ENCODE measurements at regions not wholly inside any gene's neighbourhood (a gene's known extent, or its start where the extent isn't known, plus 50 kb on each side); places are given as distances from the start of the nearest gene placed in this dataset.

- no peak for DNase-seq
- Histone ChIP-seq H3K27me3 (ENCODE audit: control insufficient read depth, insufficient read depth, low read length) (no peaks in the 10 kb centered on the region), H3K27ac (ENCODE audit: low read length) (no peak overlapping the region), H3K4me3 (ENCODE audit: low read length) (no peak overlapping the region), H3K36me3 (ENCODE audit: control insufficient read depth, insufficient read depth, low read length) (no peaks in the 10 kb centered on the region), H3K9me3 (ENCODE audit: control insufficient read depth, low read depth, low read length) (no peaks in the 10 kb centered on the region), H3K4me1 (ENCODE audit: control insufficient read depth, insufficient read depth, low read length) (no peaks in the 10 kb centered on the region)
- whole genome bisulfite sequencing (ENCODE audit: insufficient coverage, low lambda C conversion rate), result no CpG with 5 or more reads among the region's 1 CpG
Observed at GRCh38 chr14:87008965-87009364, 984.0 kb downstream of the GALC start.

- WGBS (ENCODE audit: insufficient coverage, low lambda C conversion rate), result no CpG with 5 or more reads among the region's 4 CpGs
- DNase-seq, result no peak
Observed at GRCh38 chr14:87005280-87005679, 987.7 kb downstream of the GALC start.

GRCh38 chr14:87002776-87003175 lies 990.2 kb downstream of the GALC start:
- no peak for DNase-seq
- Histone ChIP-seq H3K27ac (ENCODE audit: low read length) (no peak overlapping the region), H3K27me3 (ENCODE audit: control insufficient read depth, insufficient read depth, low read length) (no peaks in the 10 kb centered on the region), H3K9me3 (ENCODE audit: control insufficient read depth, low read depth, low read length) (no peaks in the 10 kb centered on the region), H3K36me3 (ENCODE audit: control insufficient read depth, insufficient read depth, low read length) (no peaks in the 10 kb centered on the region), H3K4me3 (ENCODE audit: low read length) (no peak overlapping the region), H3K4me1 (ENCODE audit: control insufficient read depth, insufficient read depth, low read length) (no peaks in the 10 kb centered on the region)
- no CpG with 5 or more reads among the region's 2 CpGs for WGBS (ENCODE audit: insufficient coverage, low lambda C conversion rate)

More at GRCh38 chr14:87005280-87005679, 987.7 kb downstream of the GALC start:
- Histone ChIP-seq H3K27ac (ENCODE audit: low read length) (no peak overlapping the region), H3K36me3 (ENCODE audit: control insufficient read depth, insufficient read depth, low read length) (no peaks in the 10 kb centered on the region), H3K9me3 (ENCODE audit: control insufficient read depth, low read depth, low read length) (no peaks in the 10 kb centered on the region), H3K27me3 (ENCODE audit: control insufficient read depth, insufficient read depth, low read length) (no peaks in the 10 kb centered on the region), H3K4me1 (ENCODE audit: control insufficient read depth, insufficient read depth, low read length) (no peaks in the 10 kb centered on the region), H3K4me3 (ENCODE audit: low read length) (no peak overlapping the region)

GRCh38 chr14:87001333-87001732 lies 991.6 kb downstream of the GALC start:
- no peak overlapping the region for H3K27ac ChIP-seq (ENCODE audit: low read length)
- H3K4me1 ChIP-seq (ENCODE audit: control insufficient read depth, insufficient read depth, low read length), result no peaks in the 10 kb centered on the region
- H3K4me3 ChIP-seq (ENCODE audit: low read length), result no peak overlapping the region
- no peaks in the 10 kb centered on the region for H3K36me3 ChIP-seq (ENCODE audit: control insufficient read depth, insufficient read depth, low read length)
- no peaks in the 10 kb centered on the region for H3K27me3 ChIP-seq (ENCODE audit: control insufficient read depth, insufficient read depth, low read length)
- DNase-seq, result no peak
- no CpG with 5 or more reads among the region's 2 CpGs for WGBS (ENCODE audit: insufficient coverage, low lambda C conversion rate)
- no peaks in the 10 kb centered on the region for H3K9me3 ChIP-seq (ENCODE audit: control insufficient read depth, low read depth, low read length)

GRCh38 chr14:87000081-87000480 lies 992.9 kb downstream of the GALC start:
- no peaks in the 10 kb centered on the region for H3K36me3 ChIP-seq (ENCODE audit: control insufficient read depth, insufficient read depth, low read length)
- H3K27ac ChIP-seq (ENCODE audit: low read length), result no peak overlapping the region
- H3K27me3 ChIP-seq (ENCODE audit: control insufficient read depth, insufficient read depth, low read length), result no peaks in the 10 kb centered on the region
- H3K9me3 ChIP-seq (ENCODE audit: control insufficient read depth, low read depth, low read length), result no peaks in the 10 kb centered on the region
- no peak for DNase-seq
- no peaks in the 10 kb centered on the region for H3K4me1 ChIP-seq (ENCODE audit: control insufficient read depth, insufficient read depth, low read length)
- no peak overlapping the region for H3K4me3 ChIP-seq (ENCODE audit: low read length)
- WGBS (ENCODE audit: insufficient coverage, low lambda C conversion rate), result no CpG with 5 or more reads among the region's 4 CpGs

GRCh38 chr14:86999036-86999435 lies 993.9 kb downstream of the GALC start:
- no peak for DNase-seq
- no peaks in the 10 kb centered on the region for H3K4me1 ChIP-seq (ENCODE audit: control insufficient read depth, insufficient read depth, low read length)
- no peak overlapping the region for H3K4me3 ChIP-seq (ENCODE audit: low read length)
- no peaks in the 10 kb centered on the region for H3K27me3 ChIP-seq (ENCODE audit: control insufficient read depth, insufficient read depth, low read length)
- H3K36me3 ChIP-seq (ENCODE audit: control insufficient read depth, insufficient read depth, low read length), result no peaks in the 10 kb centered on the region
- H3K9me3 ChIP-seq (ENCODE audit: control insufficient read depth, low read depth, low read length), result no peaks in the 10 kb centered on the region
- no peak overlapping the region for H3K27ac ChIP-seq (ENCODE audit: low read length)
- WGBS (ENCODE audit: insufficient coverage, low lambda C conversion rate), result no CpG with 5 or more reads among the region's 3 CpGs

GRCh38 chr14:86997271-86997670 lies 995.7 kb downstream of the GALC start:
- WGBS (ENCODE audit: insufficient coverage, low lambda C conversion rate), result 83% methylated on average over 1 of the region's 2 CpGs
- Histone ChIP-seq H3K9me3 (ENCODE audit: control insufficient read depth, low read depth, low read length) (no peaks in the 10 kb centered on the region), H3K36me3 (ENCODE audit: control insufficient read depth, insufficient read depth, low read length) (no peaks in the 10 kb centered on the region), H3K4me1 (ENCODE audit: control insufficient read depth, insufficient read depth, low read length) (no peaks in the 10 kb centered on the region), H3K27ac (ENCODE audit: low read length) (no peak overlapping the region), H3K4me3 (ENCODE audit: low read length) (no peak overlapping the region), H3K27me3 (ENCODE audit: control insufficient read depth, insufficient read depth, low read length) (no peaks in the 10 kb centered on the region)
- no peak for DNase-seq

GRCh38 chr14:86990396-86990795 lies 1002.6 kb downstream of the GALC start:
- no peaks in the 10 kb centered on the region for H3K27me3 ChIP-seq (ENCODE audit: control insufficient read depth, insufficient read depth, low read length)
- no peaks in the 10 kb centered on the region for H3K9me3 ChIP-seq (ENCODE audit: control insufficient read depth, low read depth, low read length)
- WGBS (ENCODE audit: insufficient coverage, low lambda C conversion rate), result 71% methylated on average over 2 of the region's 2 CpGs
- no peaks in the 10 kb centered on the region for H3K4me1 ChIP-seq (ENCODE audit: control insufficient read depth, insufficient read depth, low read length)
- H3K4me3 ChIP-seq (ENCODE audit: low read length), result no peak overlapping the region
- H3K36me3 ChIP-seq (ENCODE audit: control insufficient read depth, insufficient read depth, low read length), result no peaks in the 10 kb centered on the region
- no peak overlapping the region for H3K27ac ChIP-seq (ENCODE audit: low read length)
- DNase-seq, result no peak

- H3K4me1 ChIP-seq (ENCODE audit: control insufficient read depth, insufficient read depth, low read length), result no peaks in the 10 kb centered on the region
- no peak overlapping the region for H3K27ac ChIP-seq (ENCODE audit: low read length)
- no peaks in the 10 kb centered on the region for H3K36me3 ChIP-seq (ENCODE audit: control insufficient read depth, insufficient read depth, low read length)
- H3K4me3 ChIP-seq (ENCODE audit: low read length), result no peak overlapping the region
- no peak for DNase-seq
- 85% methylated on average over 1 of the region's 1 CpG for WGBS (ENCODE audit: insufficient coverage, low lambda C conversion rate)
- no peaks in the 10 kb centered on the region for H3K9me3 ChIP-seq (ENCODE audit: control insufficient read depth, low read depth, low read length)
- no peaks in the 10 kb centered on the region for H3K27me3 ChIP-seq (ENCODE audit: control insufficient read depth, insufficient read depth, low read length)
Observed at GRCh38 chr14:86989285-86989684, 1003.7 kb downstream of the GALC start.

GRCh38 chr14:86987966-86988365 lies 1005.0 kb downstream of the GALC start:
- no peaks in the 10 kb centered on the region for H3K27me3 ChIP-seq (ENCODE audit: control insufficient read depth, insufficient read depth, low read length)
- DNase-seq, result no peak
- no peaks in the 10 kb centered on the region for H3K4me1 ChIP-seq (ENCODE audit: control insufficient read depth, insufficient read depth, low read length)
- no CpG with 5 or more reads among the region's 3 CpGs for WGBS (ENCODE audit: insufficient coverage, low lambda C conversion rate)
- no peak overlapping the region for H3K4me3 ChIP-seq (ENCODE audit: low read length)
- no peaks in the 10 kb centered on the region for H3K9me3 ChIP-seq (ENCODE audit: control insufficient read depth, low read depth, low read length)
- H3K27ac ChIP-seq (ENCODE audit: low read length), result no peak overlapping the region
- H3K36me3 ChIP-seq (ENCODE audit: control insufficient read depth, insufficient read depth, low read length), result no peaks in the 10 kb centered on the region

GRCh38 chr14:86973177-86973576 lies 1019.8 kb downstream of the GALC start:
- H3K4me1 ChIP-seq (ENCODE audit: control insufficient read depth, insufficient read depth, low read length), result no peaks in the 10 kb centered on the region
- no peaks in the 10 kb centered on the region for H3K36me3 ChIP-seq (ENCODE audit: control insufficient read depth, insufficient read depth, low read length)
- H3K27me3 ChIP-seq (ENCODE audit: control insufficient read depth, insufficient read depth, low read length), result no peaks in the 10 kb centered on the region
- no peak overlapping the region for H3K4me3 ChIP-seq (ENCODE audit: low read length)
- DNase-seq, result no peak
- peaks cover 7% of the 10 kb centered on the region for H3K9me3 ChIP-seq (ENCODE audit: control insufficient read depth, low read depth, low read length)
- H3K27ac ChIP-seq (ENCODE audit: low read length), result no peak overlapping the region
- WGBS (ENCODE audit: insufficient coverage, low lambda C conversion rate), result no CpG with 5 or more reads among the region's 1 CpG

Data from large intestine (tissue), 3 donors.